ENCODE measurements at regions not wholly inside any gene's neighbourhood (a gene's known extent, or its start where the extent isn't known, plus 50 kb on each side); places are given as distances from the start of the nearest gene placed in this dataset.

DNA sequence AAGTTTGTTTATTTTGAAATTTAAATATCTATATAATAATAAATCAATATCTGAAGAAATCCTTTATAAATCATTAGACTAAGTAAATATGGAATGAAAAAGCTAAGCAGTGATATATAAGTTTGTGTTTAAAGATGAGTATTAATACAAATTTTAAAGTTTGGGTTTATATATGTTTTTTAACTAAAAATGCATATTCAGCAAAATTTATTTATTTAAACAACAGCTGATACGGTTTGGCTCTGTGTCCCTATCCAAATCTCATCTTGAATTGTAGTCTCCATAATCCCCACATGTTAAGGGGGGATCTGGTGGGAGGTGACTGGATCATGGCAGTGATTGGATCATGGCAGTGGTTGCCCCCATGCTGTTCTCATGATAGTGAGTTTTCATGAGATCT, 580.7 kb upstream of the EPHA6 start:
- TF ChIP-seq CTCF (IDR thresholded peaks at IDR 0.05 in 2 of 3, conservative IDR thresholded peaks at IDR 0.05 in 1 of 3; ENCODE audit: insufficient read depth in 2 of 3, low read depth in 1 of 3, low read length in 3 of 3) (no peak), SP1 (CRISPR knock-in tag; IDR thresholded peaks at IDR 0.05) (no peak), SMAD4 (CRISPR knock-in tag; conservative IDR thresholded peaks at IDR 0.05) (no peak)
- TF ChIP-seq, protein P1, sequence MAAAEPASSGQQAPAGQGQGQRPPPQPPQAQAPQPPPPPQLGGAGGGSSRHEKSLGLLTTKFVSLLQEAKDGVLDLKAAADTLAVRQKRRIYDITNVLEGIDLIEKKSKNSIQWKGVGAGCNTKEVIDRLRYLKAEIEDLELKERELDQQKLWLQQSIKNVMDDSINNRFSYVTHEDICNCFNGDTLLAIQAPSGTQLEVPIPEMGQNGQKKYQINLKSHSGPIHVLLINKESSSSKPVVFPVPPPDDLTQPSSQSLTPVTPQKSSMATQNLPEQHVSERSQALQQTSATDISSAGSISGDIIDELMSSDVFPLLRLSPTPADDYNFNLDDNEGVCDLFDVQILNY (CRISPR knock-in tag; IDR thresholded peaks at IDR 0.05), result no peak

Data from K562 (cell line).